Progenitor cell of endocrine pancreas (in vitro differentiated cells): ENCODE measurements at regions not wholly inside any gene's neighbourhood (a gene's known extent, or its start where the extent isn't known, plus 50 kb on each side); places are given as distances from the start of the nearest gene placed in this dataset.
"Not testable (repeated sequence)": the region's sequence is repeated elsewhere in the genome, so short reads cannot be mapped to it uniquely, and the experiment has no call there.

Experiments used
- DNase-seq: peaks from one replicate; pipeline ENCODE4 v3.0.0; 2021; ENCODE audit warnings: low spot score; ENCODE audit not compliant: unreplicated experiment
- H3K27ac Mint-ChIP-seq: 2 replicates; pipeline ENCODE4 v1.8.0; 2021; ENCODE audit warnings: mild to moderate bottlenecking, moderate library complexity, mixed read lengths
- H3K27me3 Mint-ChIP-seq: 2 replicates; pipeline ENCODE4 v1.8.0; 2021; ENCODE audit warnings: mixed read lengths
- H3K36me3 Mint-ChIP-seq: 2 replicates; pipeline ENCODE4 v1.8.0; 2022; ENCODE audit warnings: mixed read lengths; ENCODE audit not compliant: insufficient read depth
- H3K4me1 Mint-ChIP-seq: 2 replicates; pipeline ENCODE4 v1.8.0; 2021; ENCODE audit warnings: low read depth, mixed read lengths
- H3K4me3 Mint-ChIP-seq: 2 replicates; pipeline ENCODE4 v1.8.0; 2021; ENCODE audit warnings: low read depth, mild to moderate bottlenecking, moderate library complexity, mixed read lengths
- H3K9me3 Mint-ChIP-seq: 2 replicates; pipeline ENCODE4 v1.8.0; 2021; ENCODE audit warnings: low read depth, mixed read lengths
- CTCF ChIP-seq: fragments of 200-600 bp; sonication (generic); IDR thresholded peaks from one replicate; pipeline ENCODE4 v1.5.0; 2021; ENCODE audit warnings: antibody characterized with exemption, mild to moderate bottlenecking; ENCODE audit not compliant: unreplicated experiment

GRCh38 chr16:65817799-65818198, 548.7 kb upstream of the CDH5 start:
- TF ChIP-seq CTCF = no peak
- no peak for DNase-seq
- peaks cover 5% of the 10 kb centered on the region for H3K4me1 Mint-ChIP-seq
- H3K27ac Mint-ChIP-seq = no peak overlapping the region
- H3K9me3 Mint-ChIP-seq = no peaks in the 10 kb centered on the region
- no peaks in the 10 kb centered on the region for H3K36me3 Mint-ChIP-seq
- no peaks in the 10 kb centered on the region for H3K27me3 Mint-ChIP-seq
- H3K4me3 Mint-ChIP-seq = no peak overlapping the region

GRCh38 chr16:65817066-65817465, 549.4 kb upstream of the CDH5 start:
- peaks cover 5% of the 10 kb centered on the region for H3K4me1 Mint-ChIP-seq
- H3K27ac Mint-ChIP-seq = no peak overlapping the region
- no peaks in the 10 kb centered on the region for H3K9me3 Mint-ChIP-seq
- no peak for DNase-seq
- no peaks in the 10 kb centered on the region for H3K36me3 Mint-ChIP-seq
- H3K4me3 Mint-ChIP-seq = no peak overlapping the region
- H3K27me3 Mint-ChIP-seq = no peaks in the 10 kb centered on the region
- no peak for TF ChIP-seq CTCF

GRCh38 chr16:65816556-65816955, 549.9 kb upstream of the CDH5 start:
- H3K27me3 Mint-ChIP-seq = no peaks in the 10 kb centered on the region
- H3K4me1 Mint-ChIP-seq = peaks cover 5% of the 10 kb centered on the region
- no peak for TF ChIP-seq CTCF
- H3K27ac Mint-ChIP-seq = no peak overlapping the region
- H3K36me3 Mint-ChIP-seq = no peaks in the 10 kb centered on the region
- H3K4me3 Mint-ChIP-seq = no peak overlapping the region
- no peaks in the 10 kb centered on the region for H3K9me3 Mint-ChIP-seq
- no peak for DNase-seq

- H3K4me3 Mint-ChIP-seq = no peak overlapping the region
- H3K9me3 Mint-ChIP-seq = no peaks in the 10 kb centered on the region
- no peak overlapping the region for H3K27ac Mint-ChIP-seq
- no peaks in the 10 kb centered on the region for H3K27me3 Mint-ChIP-seq
- no peak for TF ChIP-seq CTCF
- peaks cover 5% of the 10 kb centered on the region for H3K4me1 Mint-ChIP-seq
- DNase-seq = no peak
- no peaks in the 10 kb centered on the region for H3K36me3 Mint-ChIP-seq
Observed at GRCh38 chr16:65815707-65816106, 550.8 kb upstream of the CDH5 start.

- H3K36me3 Mint-ChIP-seq, H3K4me1 Mint-ChIP-seq, H3K4me3 Mint-ChIP-seq, H3K27ac Mint-ChIP-seq, H3K27me3 Mint-ChIP-seq, DNase-seq, H3K9me3 Mint-ChIP-seq: not testable (repeated sequence)
Observed at GRCh38 chr16:65813879-65814278, 552.6 kb upstream of the CDH5 start.

- H3K27ac Mint-ChIP-seq = no peak overlapping the region
- no peaks in the 10 kb centered on the region for H3K36me3 Mint-ChIP-seq
- peaks cover 5% of the 10 kb centered on the region for H3K4me1 Mint-ChIP-seq
- H3K9me3 Mint-ChIP-seq = no peaks in the 10 kb centered on the region
- no peak overlapping the region for H3K4me3 Mint-ChIP-seq
- DNase-seq = no peak
- peaks cover 3% of the 10 kb centered on the region for H3K27me3 Mint-ChIP-seq
- TF ChIP-seq CTCF = no peak
Observed at GRCh38 chr16:65809627-65810026, 556.9 kb upstream of the CDH5 start.
